HCT116 (cell line): ENCODE measurements at regions not wholly inside any gene's neighbourhood (a gene's known extent, or its start where the extent isn't known, plus 50 kb on each side); places are given as distances from the start of the nearest gene placed in this dataset.

ENCODE experiments used
- TCF7L2 ChIP-seq: IDR thresholded peaks from 2 replicates; pipeline ENCODE4 v1.7.0; 2011; ENCODE audit warnings: borderline replicate concordance, inconsistent platforms; ENCODE audit not compliant: insufficient read depth, insufficient read length; ENCODE audit errors: extremely low read depth
- ZNF274 ChIP-seq: fragments of 200-500 bp; sonication (Bioruptor generic); IDR thresholded peaks from 2 replicates; pipeline ENCODE4 v1.6.1; 2014; ENCODE audit warnings: mild to moderate bottlenecking, low read depth, low read length, inconsistent platforms
- TF ChIP-seq, protein P1 (sequence below), 3 experiments: fragments of 200-600 bp in 1 of 3; sonication (generic) in 1 of 3; IDR thresholded peaks in 2 of 3; conservative IDR thresholded peaks in 1 of 3; 2 replicates each; pipeline ENCODE4 v1.5.1; 2012 to 2017; ENCODE audit warnings: low read depth in 2 of 3, low read length in 2 of 3, antibody characterized with exemption in 1 of 3, borderline replicate concordance in 1 of 3, control low read depth in 1 of 3, mild to moderate bottlenecking in 1 of 3, mixed read lengths in 1 of 3, mixed run types in 1 of 3, moderate library complexity in 1 of 3; ENCODE audit not compliant: insufficient read depth in 1 of 3
- TF ChIP-seq, protein P2 (sequence below): IDR thresholded peaks from 2 replicates; pipeline ENCODE4 v1.6.1; 2012; ENCODE audit warnings: low read depth

- TF ChIP-seq, protein P1, sequence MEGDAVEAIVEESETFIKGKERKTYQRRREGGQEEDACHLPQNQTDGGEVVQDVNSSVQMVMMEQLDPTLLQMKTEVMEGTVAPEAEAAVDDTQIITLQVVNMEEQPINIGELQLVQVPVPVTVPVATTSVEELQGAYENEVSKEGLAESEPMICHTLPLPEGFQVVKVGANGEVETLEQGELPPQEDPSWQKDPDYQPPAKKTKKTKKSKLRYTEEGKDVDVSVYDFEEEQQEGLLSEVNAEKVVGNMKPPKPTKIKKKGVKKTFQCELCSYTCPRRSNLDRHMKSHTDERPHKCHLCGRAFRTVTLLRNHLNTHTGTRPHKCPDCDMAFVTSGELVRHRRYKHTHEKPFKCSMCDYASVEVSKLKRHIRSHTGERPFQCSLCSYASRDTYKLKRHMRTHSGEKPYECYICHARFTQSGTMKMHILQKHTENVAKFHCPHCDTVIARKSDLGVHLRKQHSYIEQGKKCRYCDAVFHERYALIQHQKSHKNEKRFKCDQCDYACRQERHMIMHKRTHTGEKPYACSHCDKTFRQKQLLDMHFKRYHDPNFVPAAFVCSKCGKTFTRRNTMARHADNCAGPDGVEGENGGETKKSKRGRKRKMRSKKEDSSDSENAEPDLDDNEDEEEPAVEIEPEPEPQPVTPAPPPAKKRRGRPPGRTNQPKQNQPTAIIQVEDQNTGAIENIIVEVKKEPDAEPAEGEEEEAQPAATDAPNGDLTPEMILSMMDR (IDR thresholded peaks at IDR 0.05 in 2 of 3, conservative IDR thresholded peaks at IDR 0.05 in 1 of 3; ENCODE audit: borderline replicate concordance in 1 of 3, insufficient read depth in 1 of 3, low read depth in 2 of 3, low read length in 2 of 3) = no peak
- no peak for TF ChIP-seq TCF7L2
- TF ChIP-seq, protein P2, sequence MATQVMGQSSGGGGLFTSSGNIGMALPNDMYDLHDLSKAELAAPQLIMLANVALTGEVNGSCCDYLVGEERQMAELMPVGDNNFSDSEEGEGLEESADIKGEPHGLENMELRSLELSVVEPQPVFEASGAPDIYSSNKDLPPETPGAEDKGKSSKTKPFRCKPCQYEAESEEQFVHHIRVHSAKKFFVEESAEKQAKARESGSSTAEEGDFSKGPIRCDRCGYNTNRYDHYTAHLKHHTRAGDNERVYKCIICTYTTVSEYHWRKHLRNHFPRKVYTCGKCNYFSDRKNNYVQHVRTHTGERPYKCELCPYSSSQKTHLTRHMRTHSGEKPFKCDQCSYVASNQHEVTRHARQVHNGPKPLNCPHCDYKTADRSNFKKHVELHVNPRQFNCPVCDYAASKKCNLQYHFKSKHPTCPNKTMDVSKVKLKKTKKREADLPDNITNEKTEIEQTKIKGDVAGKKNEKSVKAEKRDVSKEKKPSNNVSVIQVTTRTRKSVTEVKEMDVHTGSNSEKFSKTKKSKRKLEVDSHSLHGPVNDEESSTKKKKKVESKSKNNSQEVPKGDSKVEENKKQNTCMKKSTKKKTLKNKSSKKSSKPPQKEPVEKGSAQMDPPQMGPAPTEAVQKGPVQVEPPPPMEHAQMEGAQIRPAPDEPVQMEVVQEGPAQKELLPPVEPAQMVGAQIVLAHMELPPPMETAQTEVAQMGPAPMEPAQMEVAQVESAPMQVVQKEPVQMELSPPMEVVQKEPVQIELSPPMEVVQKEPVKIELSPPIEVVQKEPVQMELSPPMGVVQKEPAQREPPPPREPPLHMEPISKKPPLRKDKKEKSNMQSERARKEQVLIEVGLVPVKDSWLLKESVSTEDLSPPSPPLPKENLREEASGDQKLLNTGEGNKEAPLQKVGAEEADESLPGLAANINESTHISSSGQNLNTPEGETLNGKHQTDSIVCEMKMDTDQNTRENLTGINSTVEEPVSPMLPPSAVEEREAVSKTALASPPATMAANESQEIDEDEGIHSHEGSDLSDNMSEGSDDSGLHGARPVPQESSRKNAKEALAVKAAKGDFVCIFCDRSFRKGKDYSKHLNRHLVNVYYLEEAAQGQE = no peak
- TF ChIP-seq ZNF274 = no peak
Measured at GRCh38 chr21:15192243-15192642, 127.4 kb upstream of the NRIP1 start.
